GM18873 (cell line): ENCODE measurements at regions not wholly inside any gene's neighbourhood (a gene's known extent, or its start where the extent isn't known, plus 50 kb on each side); places are given as distances from the start of the nearest gene placed in this dataset.
A peak's percentile ranks its signal among the peaks of the same experiment; 100 is the strongest.

Experiments used
- ATAC-seq: cut with Tn5 transposase; IDR thresholded peaks from one replicate; pipeline ENCODE4 v1.9.1; 2021; ENCODE audit warnings: mild to moderate bottlenecking, moderate library complexity, moderate number of reproducible peaks; ENCODE audit not compliant: unreplicated experiment, low FRiP score

DNA sequence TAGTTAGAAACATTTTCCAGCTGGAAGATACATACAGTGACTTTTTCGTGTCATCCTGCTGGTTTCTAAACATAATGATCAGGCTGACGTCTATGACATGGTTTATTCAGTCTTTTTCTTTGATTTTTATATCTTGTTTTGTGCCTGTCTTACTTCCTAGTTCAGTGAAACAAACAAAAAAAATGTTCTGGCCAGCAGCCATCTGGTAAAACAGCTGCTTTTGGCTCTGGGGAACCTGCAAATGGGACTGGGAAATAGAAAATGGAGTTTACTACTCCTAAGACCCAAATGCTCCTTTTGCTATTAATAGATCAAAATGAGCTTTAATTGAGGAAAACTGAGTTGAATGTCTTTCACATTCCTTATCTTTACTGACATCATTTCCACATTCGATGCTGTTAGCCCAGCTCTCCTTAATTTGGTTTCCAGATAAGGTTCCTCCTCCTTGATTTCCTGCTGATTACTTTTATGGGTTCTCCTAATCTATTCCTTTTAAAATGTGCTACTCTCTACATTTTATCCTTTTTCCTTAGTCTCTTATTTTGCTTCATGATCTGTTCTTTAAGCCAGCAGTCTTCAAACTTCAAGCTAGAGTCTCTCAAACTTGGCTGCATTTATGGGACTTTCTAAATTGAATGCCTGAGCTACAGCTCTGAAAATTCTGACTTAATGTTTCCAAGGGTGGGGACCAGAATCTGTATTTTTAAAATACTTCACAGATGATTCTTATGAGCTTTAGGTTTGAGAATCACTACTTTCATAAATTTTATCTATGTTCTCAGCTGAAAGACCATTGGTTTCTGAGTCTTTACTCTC lies 499.5 kb downstream of the ANKRD50 start:
- no peak for ATAC-seq

DNA sequence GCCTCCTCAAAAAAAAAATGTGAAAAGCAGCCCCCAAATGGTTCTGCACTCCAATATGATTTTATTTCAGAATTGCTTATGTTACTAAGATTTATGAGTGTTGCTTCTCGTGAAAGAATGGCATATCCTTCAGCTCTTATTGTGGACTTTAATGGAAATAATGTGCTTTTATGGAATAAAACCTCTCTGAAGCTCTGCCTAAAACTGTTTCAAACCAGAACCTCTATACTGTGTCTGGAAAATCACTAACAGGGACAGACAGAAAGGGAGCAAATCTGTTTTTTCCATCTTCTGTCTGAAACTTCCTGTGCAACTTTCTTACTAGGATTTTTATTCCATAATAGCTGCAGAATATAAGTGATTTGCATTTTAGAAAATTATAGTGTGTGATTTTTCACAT lies 493.1 kb downstream of the ANKRD50 start:
- no peak for ATAC-seq

GRCh38 chr4:124224256-124224655 lies 488.3 kb downstream of the ANKRD50 start:
- no peak for ATAC-seq

DNA sequence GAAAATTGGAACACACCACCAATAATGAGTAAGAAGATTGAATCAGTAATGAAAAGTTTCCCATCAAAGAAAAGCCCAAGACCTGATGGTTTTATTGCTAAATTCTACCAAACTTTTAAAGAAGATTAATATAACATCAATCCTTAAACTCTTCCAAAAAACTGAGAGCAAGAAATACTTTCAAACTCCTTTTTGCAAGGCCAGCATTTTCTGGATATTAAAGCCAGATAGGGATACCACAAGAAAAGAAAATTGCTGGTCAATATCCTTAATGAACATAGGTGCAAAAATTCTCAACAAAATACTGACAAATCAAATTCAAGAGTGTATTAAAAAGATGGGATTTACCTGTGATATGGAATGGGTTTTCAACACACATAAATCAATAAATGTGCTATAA lies 484.6 kb downstream of the ANKRD50 start:
- ATAC-seq = no peak

DNA sequence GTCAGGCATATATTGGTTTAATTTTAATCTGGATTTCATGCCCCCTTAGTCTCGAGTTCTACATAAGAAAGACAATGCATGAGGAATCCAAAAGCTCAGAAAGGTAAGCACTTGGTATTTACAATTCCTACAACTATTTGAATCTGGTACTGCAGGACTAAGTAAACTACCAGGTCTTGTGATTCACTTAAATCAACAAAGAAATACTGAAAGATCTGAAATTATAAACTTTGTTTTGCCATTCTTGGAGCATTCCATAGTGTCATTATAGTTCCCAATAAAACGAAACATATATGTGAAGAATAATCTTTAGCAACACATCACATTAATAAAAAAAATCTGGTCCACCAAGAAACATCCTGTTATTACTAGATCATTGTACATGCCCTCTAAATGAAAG lies 482.3 kb downstream of the ANKRD50 start:
- ATAC-seq = no peak

DNA sequence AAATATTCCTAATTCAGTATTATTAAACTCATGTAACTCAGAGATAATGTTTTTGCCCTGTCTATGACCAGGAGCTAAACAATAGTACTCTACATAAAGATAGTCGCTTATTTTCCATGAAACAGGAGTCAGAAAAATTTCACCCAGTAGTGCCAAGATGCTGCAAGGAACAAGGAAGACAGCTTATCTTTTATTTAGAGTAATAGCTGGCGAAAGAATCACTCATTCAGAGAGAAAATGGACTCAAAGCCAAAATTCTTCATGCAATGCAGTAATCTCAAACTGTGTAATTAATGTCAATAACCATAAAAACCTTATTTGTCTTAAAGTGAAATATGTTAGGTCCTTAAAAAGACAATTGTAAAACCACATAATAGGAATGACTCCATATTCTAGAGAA lies 477.8 kb downstream of the ANKRD50 start:
- no peak for ATAC-seq

GRCh38 chr4:124243671-124244366 lies 468.7 kb downstream of the ANKRD50 start:
- ATAC-seq = no peak

DNA sequence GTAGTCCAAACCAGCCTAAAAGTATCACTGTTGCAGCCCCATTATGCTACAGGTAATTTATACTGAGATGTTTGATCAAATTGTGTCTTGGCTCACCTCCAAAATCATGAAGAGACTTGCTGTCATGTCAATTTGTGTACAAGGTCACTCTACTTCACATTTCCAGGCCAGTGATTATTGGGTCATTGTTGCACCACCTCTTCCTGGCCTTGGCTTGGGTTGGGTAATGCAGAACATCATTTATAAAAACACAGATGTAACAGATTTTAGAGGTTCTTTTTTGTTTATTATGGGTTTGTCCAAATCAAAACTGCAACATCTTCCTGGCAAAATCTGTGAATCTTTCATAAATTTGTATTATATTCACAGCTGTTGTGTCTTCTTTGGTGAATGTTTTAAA lies 459.5 kb downstream of the ANKRD50 start:
- no peak for ATAC-seq

- ATAC-seq = peak; percentile 75
Measured at GRCh38 chr4:124262211-124263179, 450.0 kb downstream of the ANKRD50 start.

DNA sequence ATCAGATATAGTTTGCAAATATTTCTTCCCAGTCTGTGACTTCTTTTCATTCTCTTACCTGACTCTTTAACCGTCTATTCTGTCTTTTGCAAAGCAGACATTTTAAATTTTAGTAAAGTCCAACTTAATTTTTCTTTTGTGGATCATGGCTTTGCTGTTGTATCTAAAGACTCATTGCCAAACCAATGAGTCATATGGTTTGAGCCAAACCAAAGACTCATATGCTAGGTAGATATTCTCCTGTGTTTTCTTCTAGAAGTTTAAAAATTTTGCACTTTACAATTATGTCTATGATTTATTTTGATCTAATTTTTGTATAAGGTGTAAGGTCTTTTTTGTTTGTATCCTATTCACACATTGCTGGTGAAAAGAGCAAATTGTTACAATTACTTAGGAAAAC lies 446.8 kb downstream of the ANKRD50 start:
- no peak for ATAC-seq

GRCh38 chr4:124266721-124267120 lies 445.8 kb downstream of the ANKRD50 start:
- ATAC-seq = no peak

GRCh38 chr4:124276461-124276860 lies 436.1 kb downstream of the ANKRD50 start:
- no peak for ATAC-seq

GRCh38 chr4:124277691-124278090 lies 434.8 kb downstream of the ANKRD50 start:
- no peak for ATAC-seq

- no peak for ATAC-seq
Measured at GRCh38 chr4:124278477-124278876, 434.1 kb downstream of the ANKRD50 start.

DNA sequence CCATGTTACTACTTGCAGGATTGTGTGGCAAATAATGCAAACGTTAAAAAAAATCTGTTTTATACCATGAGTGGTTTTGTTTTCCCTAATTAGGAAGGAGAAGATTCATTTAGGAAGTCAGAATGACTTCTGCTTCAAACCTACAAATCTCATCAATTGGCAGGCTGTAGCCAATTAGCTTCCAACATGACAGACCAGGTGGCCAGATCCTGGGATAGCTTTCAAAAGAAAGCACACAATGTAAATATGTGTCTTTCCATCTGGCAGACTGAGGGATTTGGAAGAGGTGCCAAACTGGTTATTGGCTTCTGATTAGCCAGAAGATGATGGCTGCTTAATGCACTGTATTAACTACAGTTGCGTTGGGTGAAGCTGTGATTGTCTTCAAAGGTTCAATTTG lies 432.8 kb downstream of the ANKRD50 start:
- no peak for ATAC-seq

DNA sequence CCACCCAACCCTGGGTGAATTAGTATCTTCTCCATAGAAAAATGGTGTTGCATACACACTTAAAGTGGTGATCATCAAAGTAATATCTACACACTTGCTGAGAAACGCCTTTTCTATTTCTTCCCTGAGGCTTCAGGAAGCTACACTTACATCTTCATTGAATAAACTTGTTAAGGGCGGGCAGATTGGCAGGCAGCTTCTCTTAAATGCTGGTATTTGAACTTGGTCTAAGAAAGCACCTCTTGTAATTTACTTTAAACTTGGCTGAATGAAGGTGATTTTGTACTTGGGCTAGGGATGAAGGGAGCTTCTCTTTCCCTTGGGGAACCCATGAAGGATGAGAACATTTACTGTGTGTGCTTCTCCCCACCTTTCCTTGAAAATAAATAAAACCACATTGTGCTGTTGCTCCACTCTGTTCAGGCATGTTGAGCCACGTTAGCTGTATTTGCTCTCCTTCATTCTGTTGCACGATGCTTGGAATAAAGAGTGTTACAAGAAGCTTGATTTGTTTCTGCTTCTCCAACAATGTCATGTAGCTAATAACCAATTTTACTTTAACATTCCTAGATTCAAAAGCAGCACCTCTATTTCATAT lies 430.1 kb downstream of the ANKRD50 start:
- ATAC-seq = no peak

- ATAC-seq = no peak
Measured at GRCh38 chr4:124288706-124289486, 423.6 kb downstream of the ANKRD50 start.

DNA sequence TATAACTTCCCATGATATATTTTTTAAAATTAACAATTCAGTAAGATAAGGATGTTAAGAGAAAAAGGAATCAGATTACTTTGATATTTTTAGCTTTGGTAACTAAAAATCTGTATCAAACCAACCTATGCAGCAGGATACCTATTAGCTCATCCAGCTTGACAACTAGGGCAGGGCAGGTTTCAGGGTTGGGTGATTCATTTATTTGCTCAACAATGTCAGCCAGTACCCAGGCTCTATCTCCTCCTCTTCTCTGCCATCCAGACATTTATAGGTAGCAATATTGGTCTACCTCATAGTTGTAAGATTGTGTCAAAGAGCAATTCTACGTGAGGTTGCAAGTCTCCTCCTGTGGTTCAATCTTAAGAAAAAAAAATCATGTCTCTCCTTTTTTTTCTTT lies 421.9 kb downstream of the ANKRD50 start:
- no peak for ATAC-seq

DNA sequence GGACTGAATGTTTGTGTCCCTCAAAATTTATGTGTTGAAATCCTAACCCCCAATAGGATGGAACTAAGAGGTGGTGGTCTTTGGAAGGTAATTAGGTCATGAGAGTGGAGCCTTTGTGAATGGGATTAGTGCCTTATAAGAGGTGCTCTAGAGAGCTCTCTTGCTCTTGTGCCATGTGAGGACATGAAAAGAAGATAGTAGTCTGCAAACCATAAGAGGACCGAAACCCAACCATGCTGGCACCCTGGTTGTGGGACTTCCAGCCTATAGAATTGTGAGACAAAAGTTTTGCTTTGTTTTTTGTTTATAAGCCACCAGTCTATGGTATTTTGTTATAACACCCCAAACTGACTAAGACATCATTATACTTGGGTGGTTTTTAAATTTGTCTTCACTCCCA lies 417.1 kb downstream of the ANKRD50 start:
- no peak for ATAC-seq

GRCh38 chr4:124304941-124305340 lies 407.6 kb downstream of the ANKRD50 start:
- no peak for ATAC-seq
